Trophoblast cell (in vitro differentiated cells and primary cell): ENCODE measurements at regions not wholly inside any gene's neighbourhood (a gene's known extent, or its start where the extent isn't known, plus 50 kb on each side); places are given as distances from the start of the nearest gene placed in this dataset.

Experiments
- DNase-seq, 2 donors: peaks; one replicate each; pipeline ENCODE4 v3.0.0-alpha.2; 2016
- H2AFZ ChIP-seq: 2 replicates; pipeline ENCODE4 v1.6.1; 2013; ENCODE audit warnings: low read length, moderate library complexity, mild to moderate bottlenecking; ENCODE audit not compliant: insufficient read depth, poor library complexity
- H2AK5ac ChIP-seq: 2 replicates; pipeline ENCODE4 v1.6.1; 2013; ENCODE audit warnings: mild to moderate bottlenecking, low read length
- H2BK120ac ChIP-seq: 2 replicates; pipeline ENCODE4 v1.6.1; 2013; ENCODE audit warnings: low read length, mild to moderate bottlenecking, moderate library complexity; ENCODE audit not compliant: insufficient read depth, poor library complexity
- H2BK12ac ChIP-seq: 2 replicates; pipeline ENCODE4 v1.6.1; 2013; ENCODE audit warnings: mild to moderate bottlenecking, low read length, moderate library complexity
- H2BK5ac ChIP-seq: 2 replicates; pipeline ENCODE4 v1.6.1; 2013; ENCODE audit warnings: low read length, low read depth, moderate library complexity, mild to moderate bottlenecking; ENCODE audit not compliant: poor library complexity
- H3K14ac ChIP-seq: 2 replicates; pipeline ENCODE4 v1.6.1; 2013; ENCODE audit warnings: mild to moderate bottlenecking, low read length
- H3K18ac ChIP-seq: 2 replicates; pipeline ENCODE4 v1.6.1; 2013; ENCODE audit warnings: mild to moderate bottlenecking, low read length
- H3K23ac ChIP-seq: 2 replicates; pipeline ENCODE4 v1.6.1; 2013; ENCODE audit warnings: low read length
- H3K27ac ChIP-seq: 2 replicates; pipeline ENCODE4 v1.5.1; 2013; ENCODE audit warnings: low read depth, mild to moderate bottlenecking, inconsistent platforms, low read length, moderate library complexity
- H3K27me3 ChIP-seq: 2 replicates; pipeline ENCODE4 v1.6.1; 2013; ENCODE audit warnings: inconsistent platforms, mild to moderate bottlenecking, low read length, moderate library complexity; ENCODE audit not compliant: insufficient read depth
- H3K36me3 ChIP-seq, 2 experiments: 1 replicate in 1 of 2; 2 replicates in 1 of 2; pipeline ENCODE4 v1.6.1; 2013; ENCODE audit warnings: low read length in 2 of 2, mild to moderate bottlenecking in 2 of 2, moderate library complexity in 1 of 2; ENCODE audit not compliant: insufficient read depth in 2 of 2, control insufficient read depth in 1 of 2
- H3K4ac ChIP-seq: 2 replicates; pipeline ENCODE4 v1.6.1; 2013; ENCODE audit warnings: low read depth, mild to moderate bottlenecking, low read length, moderate library complexity
- H3K4me1 ChIP-seq, 2 experiments: 1 replicate in 1 of 2; 2 replicates in 1 of 2; pipeline ENCODE4 v1.6.1; 2013; ENCODE audit warnings: low read length in 2 of 2, mild to moderate bottlenecking in 2 of 2, moderate library complexity in 1 of 2; ENCODE audit not compliant: insufficient read depth in 2 of 2, control insufficient read depth in 1 of 2
- H3K4me2 ChIP-seq: 2 replicates; pipeline ENCODE4 v1.6.1; 2013; ENCODE audit warnings: inconsistent platforms, mild to moderate bottlenecking, low read length, moderate library complexity
- H3K4me3 ChIP-seq: 2 replicates; pipeline ENCODE4 v1.5.1; 2013; ENCODE audit warnings: mild to moderate bottlenecking, low read depth, low read length, inconsistent platforms
- H3K79me1 ChIP-seq: one replicate; pipeline ENCODE4 v1.6.1; 2013; ENCODE audit warnings: low read length
- H3K79me2 ChIP-seq: 2 replicates; pipeline ENCODE4 v1.6.1; 2013; ENCODE audit warnings: low read length, mild to moderate bottlenecking; ENCODE audit not compliant: control insufficient read depth, insufficient read depth, poor library complexity
- H3K9ac ChIP-seq: 2 replicates; pipeline ENCODE4 v1.6.1; 2013; ENCODE audit warnings: mild to moderate bottlenecking, low read length
- H3K9me3 ChIP-seq: 2 replicates; pipeline ENCODE4 v1.6.1; 2013; ENCODE audit warnings: low read depth, mild to moderate bottlenecking, control low read depth, inconsistent platforms, low read length; ENCODE audit not compliant: insufficient read depth
- H4K12ac ChIP-seq: 2 replicates; pipeline ENCODE4 v1.6.1; 2013; ENCODE audit warnings: low read depth, mild to moderate bottlenecking, low read length, moderate library complexity
- H4K8ac ChIP-seq: 2 replicates; pipeline ENCODE4 v1.6.1; 2013; ENCODE audit warnings: low read depth, mild to moderate bottlenecking, low read length, moderate library complexity
- H4K91ac ChIP-seq: one replicate; pipeline ENCODE4 v1.6.1; 2013; ENCODE audit warnings: low read depth, mild to moderate bottlenecking, low read length, moderate library complexity
- WGBS: extraction: QIAGEN DNeasy Blood & Tissue Kit; methylation state at CpG from one replicate; pipeline ENCODE4 v1.1.7; 2013; ENCODE audit warnings: missing lambda C conversion rate; ENCODE audit not compliant: insufficient read length, insufficient coverage; ENCODE audit errors: extremely low coverage; 5-methylcytosine and 5-hydroxymethylcytosine counted together

GRCh38 chr18:34380326-34380725 lies 155.6 kb upstream of the NOL4 start:
- Histone ChIP-seq H3K18ac (no peak overlapping the region), H3K23ac (no peak overlapping the region), H2BK120ac (no peak overlapping the region), H3K9me3 (no peaks in the 10 kb centered on the region), H3K27me3 (no peaks in the 10 kb centered on the region), H3K14ac (no peak overlapping the region), H2AK5ac (no peak overlapping the region), H3K79me1 (no peaks in the 10 kb centered on the region), H3K4me2 (no peak overlapping the region), H4K8ac (no peak overlapping the region), H3K79me2 (no peaks in the 10 kb centered on the region), H4K91ac (no peak overlapping the region), H2BK12ac (no peak overlapping the region), H3K27ac (no peak overlapping the region), H3K4ac (no peak overlapping the region), H3K4me3 (no peak overlapping the region), H2BK5ac (no peak overlapping the region), H2AFZ (no peak overlapping the region), H4K12ac (no peak overlapping the region), H3K36me3 (no peaks in the 10 kb centered on the region), H3K9ac (no peak overlapping the region), H3K4me1 (no peaks in the 10 kb centered on the region)
- no peak for DNase-seq
- no CpG with 5 or more reads among the region's 1 CpG for WGBS

- Histone ChIP-seq H3K79me1 (no peaks in the 10 kb centered on the region), H3K79me2 (no peaks in the 10 kb centered on the region), H3K9ac (no peak overlapping the region), H3K18ac (no peak overlapping the region), H3K27ac (no peak overlapping the region), H3K4me2 (no peak overlapping the region), H3K4me3 (no peak overlapping the region), H3K14ac (no peak overlapping the region), H3K23ac (no peak overlapping the region), H2AFZ (no peak overlapping the region), H3K27me3 (no peaks in the 10 kb centered on the region), H3K36me3 (no peaks in the 10 kb centered on the region), H2BK120ac (no peak overlapping the region), H4K91ac (no peak overlapping the region), H2AK5ac (no peak overlapping the region), H2BK5ac (no peak overlapping the region), H4K12ac (no peak overlapping the region), H3K4me1 (no peaks in the 10 kb centered on the region), H3K4ac (no peak overlapping the region), H4K8ac (no peak overlapping the region), H2BK12ac (no peak overlapping the region), H3K9me3 (no peaks in the 10 kb centered on the region)
- no peak for DNase-seq
These were observed 160.6 kb upstream of the NOL4 start for GRCh38 chr18:34385311-34385710.

- H3K27me3 ChIP-seq = no peaks in the 10 kb centered on the region
- H2BK12ac ChIP-seq = no peak overlapping the region
- DNase-seq = no peak
- no peak overlapping the region for H3K23ac ChIP-seq
- H2BK5ac ChIP-seq = no peak overlapping the region
- no peak overlapping the region for H4K12ac ChIP-seq
- H3K79me2 ChIP-seq = no peaks in the 10 kb centered on the region
- WGBS = no CpG with 5 or more reads among the region's 6 CpGs
- no peak overlapping the region for H3K18ac ChIP-seq
- no peaks in the 10 kb centered on the region for H3K9me3 ChIP-seq
- H3K9ac ChIP-seq = no peak overlapping the region
- H3K36me3 ChIP-seq = no peaks in the 10 kb centered on the region
- no peak overlapping the region for H3K4me3 ChIP-seq
- H3K4me2 ChIP-seq = no peak overlapping the region
- H2AFZ ChIP-seq = no peak overlapping the region
- no peaks in the 10 kb centered on the region for H3K79me1 ChIP-seq
- no peak overlapping the region for H2BK120ac ChIP-seq
- H3K4ac ChIP-seq = no peak overlapping the region
- H2AK5ac ChIP-seq = no peak overlapping the region
- no peak overlapping the region for H4K91ac ChIP-seq
- no peaks in the 10 kb centered on the region for H3K4me1 ChIP-seq
- H3K14ac ChIP-seq = no peak overlapping the region
- H3K27ac ChIP-seq = no peak overlapping the region
- no peak overlapping the region for H4K8ac ChIP-seq
These were observed 162.1 kb upstream of the NOL4 start for GRCh38 chr18:34386803-34387202.

- H3K18ac ChIP-seq = no peak overlapping the region
- H3K23ac ChIP-seq = no peak overlapping the region
- H3K36me3 ChIP-seq = no peaks in the 10 kb centered on the region
- H3K27ac ChIP-seq = no peak overlapping the region
- no peak overlapping the region for H2BK5ac ChIP-seq
- H3K27me3 ChIP-seq = no peaks in the 10 kb centered on the region
- no peak overlapping the region for H2BK120ac ChIP-seq
- H3K4me1 ChIP-seq = no peaks in the 10 kb centered on the region
- H4K8ac ChIP-seq = no peak overlapping the region
- H3K4me2 ChIP-seq = no peak overlapping the region
- H4K12ac ChIP-seq = no peak overlapping the region
- no peak for DNase-seq
- H2BK12ac ChIP-seq = no peak overlapping the region
- H4K91ac ChIP-seq = no peak overlapping the region
- no peak overlapping the region for H2AK5ac ChIP-seq
- no peak overlapping the region for H3K4me3 ChIP-seq
- no peak overlapping the region for H3K4ac ChIP-seq
- no peak overlapping the region for H3K9ac ChIP-seq
- no peak overlapping the region for H3K14ac ChIP-seq
- no peaks in the 10 kb centered on the region for H3K9me3 ChIP-seq
- H2AFZ ChIP-seq = no peak overlapping the region
- no CpG with 5 or more reads among the region's 2 CpGs for WGBS
- H3K79me1 ChIP-seq = no peaks in the 10 kb centered on the region
- H3K79me2 ChIP-seq = no peaks in the 10 kb centered on the region
These were observed 172.7 kb upstream of the NOL4 start for GRCh38 chr18:34397286-34397896.
